AG10803 (cell line): ENCODE measurements at regions not wholly inside any gene's neighbourhood (a gene's known extent, or its start where the extent isn't known, plus 50 kb on each side); places are given as distances from the start of the nearest gene placed in this dataset.

Experiments used
- DNase-seq: peaks from one replicate; pipeline ENCODE4 v3.0.0; 2010; ENCODE audit warnings: low read depth
- H3K4me3 ChIP-seq: 2 replicates; pipeline ENCODE4 v1.5.1; 2011; ENCODE audit warnings: mild to moderate bottlenecking, low read length, control low read depth
- CTCF ChIP-seq: conservative IDR thresholded peaks from 2 replicates; pipeline ENCODE4 v1.5.1; 2011; ENCODE audit warnings: mild to moderate bottlenecking, low read length, control low read depth, inconsistent platforms

- DNase-seq, result no peak
- H3K4me3 ChIP-seq, result no peak overlapping the region
- no peak for TF ChIP-seq CTCF
Measured at GRCh38 chr16:85254921-85255320, 142.6 kb upstream of the CIBAR2 start.

GRCh38 chr16:85255777-85256176 lies 143.5 kb upstream of the CIBAR2 start:
- no peak overlapping the region for H3K4me3 ChIP-seq
- no peak for DNase-seq
- TF ChIP-seq CTCF, result no peak

GRCh38 chr16:85256190-85256739 lies 144.0 kb upstream of the CIBAR2 start:
- no peak for DNase-seq
- TF ChIP-seq CTCF, result no peak
- H3K4me3 ChIP-seq, result no peak overlapping the region

GRCh38 chr16:85257483-85257882 lies 145.2 kb upstream of the CIBAR2 start:
- DNase-seq, result no peak
- no peak overlapping the region for H3K4me3 ChIP-seq
- no peak for TF ChIP-seq CTCF

GRCh38 chr16:85258166-85258565 lies 145.9 kb upstream of the CIBAR2 start:
- TF ChIP-seq CTCF, result no peak
- no peak overlapping the region for H3K4me3 ChIP-seq
- DNase-seq, result no peak

- no peak for TF ChIP-seq CTCF
- DNase-seq, result no peak
Measured at GRCh38 chr16:85258629-85259028, 146.4 kb upstream of the CIBAR2 start.

GRCh38 chr16:85259115-85259831 lies 147.0 kb upstream of the CIBAR2 start:
- no peak for DNase-seq

More at GRCh38 chr16:85258629-85259028, 146.4 kb upstream of the CIBAR2 start:
- no peak overlapping the region for H3K4me3 ChIP-seq

More at GRCh38 chr16:85259115-85259831, 147.0 kb upstream of the CIBAR2 start:
- no peak overlapping the region for H3K4me3 ChIP-seq
- no peak for TF ChIP-seq CTCF
